ENCODE measurements at regions not wholly inside any gene's neighbourhood (a gene's known extent, or its start where the extent isn't known, plus 50 kb on each side); places are given as distances from the start of the nearest gene placed in this dataset.

- no peak for TF ChIP-seq POLR2A (IDR thresholded peaks at IDR 0.05; ENCODE audit: low read depth, low read length)
- no peak for TF ChIP-seq CEBPB (IDR thresholded peaks at IDR 0.05; ENCODE audit: low read depth, low read length)
- no peak for TF ChIP-seq USF2 (IDR thresholded peaks at IDR 0.05; ENCODE audit: low read depth, low read length)
- no peak for TF ChIP-seq CTCF (conservative IDR thresholded peaks at IDR 0.05; ENCODE audit: low read depth, low read length)
- no peak for TF ChIP-seq MXI1 (IDR thresholded peaks at IDR 0.05; ENCODE audit: borderline replicate concordance, low read depth, low read length)
- TF ChIP-seq MAFK (IDR thresholded peaks at IDR 0.05; ENCODE audit: low read depth, low read length) = no peak
- TF ChIP-seq RFX5 (IDR thresholded peaks at IDR 0.05; ENCODE audit: low read depth, low read length) = no peak
- no peak for TF ChIP-seq RAD21 (IDR thresholded peaks at IDR 0.05; ENCODE audit: low read length)
- TF ChIP-seq NFE2L2 (IDR thresholded peaks at IDR 0.05; ENCODE audit: low read depth, low read length) = no peak
- no peak for TF ChIP-seq MAZ (IDR thresholded peaks at IDR 0.05; ENCODE audit: borderline replicate concordance, low read depth, low read length)
- TF ChIP-seq BHLHE40 (IDR thresholded peaks at IDR 0.05; ENCODE audit: low read depth, low read length) = no peak
- no peak for TF ChIP-seq CHD1 (IDR thresholded peaks at IDR 0.05; ENCODE audit: low read depth, low read length)
Measured at GRCh38 chr4:187212446-187213080, 488.9 kb upstream of the FAT1 start.
